GM21526 (cell line): ENCODE measurements at regions not wholly inside any gene's neighbourhood (a gene's known extent, or its start where the extent isn't known, plus 50 kb on each side); places are given as distances from the start of the nearest gene placed in this dataset.
"Not testable (repeated sequence)": the region's sequence is repeated elsewhere in the genome, so short reads cannot be mapped to it uniquely, and the experiment has no call there.

Source experiments
- ATAC-seq: cut with Tn5 transposase; IDR thresholded peaks from one replicate; pipeline ENCODE4 v1.9.1; 2021; ENCODE audit warnings: moderate library complexity; ENCODE audit not compliant: unreplicated experiment, low FRiP score

GRCh38 chr9:80522465-80522864 is 950.7 kb downstream of the TLE4 start:
- no peak for ATAC-seq

GRCh38 chr9:80521151-80521550 is 949.4 kb downstream of the TLE4 start:
- ATAC-seq = no peak

GRCh38 chr9:80520231-80520630 is 948.5 kb downstream of the TLE4 start:
- ATAC-seq = no peak

DNA sequence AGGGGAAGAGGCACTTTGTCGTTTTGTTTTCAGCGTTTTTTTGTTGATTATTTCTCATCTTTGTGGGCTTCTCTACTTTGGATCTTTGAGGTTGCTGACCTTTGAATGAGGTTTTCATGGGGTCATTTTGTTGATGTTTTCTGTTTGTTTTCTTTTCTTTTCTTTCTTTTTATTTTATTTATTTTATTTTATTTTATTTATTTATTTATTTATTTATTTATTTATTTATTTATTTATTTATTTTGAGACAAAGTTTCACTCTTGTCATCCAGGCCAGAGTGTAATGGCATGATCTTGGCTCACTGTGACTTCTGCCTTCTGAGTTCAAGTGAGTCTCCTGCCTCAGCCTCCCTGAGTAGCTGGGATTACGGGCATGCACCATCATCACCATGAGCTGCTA is 946.7 kb downstream of the TLE4 start:
- no peak for ATAC-seq

- no peak for ATAC-seq
These were observed 944.9 kb downstream of the TLE4 start for GRCh38 chr9:80516679-80517078.

DNA sequence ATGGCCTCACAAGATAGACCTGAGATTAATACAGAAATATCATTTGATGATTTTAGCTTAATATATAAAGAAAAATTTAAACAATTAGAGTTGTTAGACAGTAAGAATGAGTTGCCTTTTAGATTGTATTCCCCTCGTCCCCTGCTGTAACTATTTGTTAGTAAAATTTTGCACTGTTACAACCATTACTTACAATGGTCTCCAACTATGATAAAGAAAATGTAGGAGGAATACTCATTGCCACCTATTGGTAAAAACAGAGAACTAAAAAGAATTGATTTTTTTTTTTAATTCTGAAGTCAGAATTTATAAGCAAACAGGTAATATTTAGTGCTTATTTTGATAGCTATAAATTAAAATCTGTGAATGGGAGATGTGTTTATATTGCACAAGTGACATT is 937.6 kb downstream of the TLE4 start:
- no peak for ATAC-seq

- ATAC-seq = no peak
These were observed 935.8 kb downstream of the TLE4 start for GRCh38 chr9:80507611-80508010.

GRCh38 chr9:80504601-80505230 is 933.0 kb downstream of the TLE4 start:
- ATAC-seq = no peak

- no peak for ATAC-seq
These were observed 932.0 kb downstream of the TLE4 start for GRCh38 chr9:80503671-80504281.

DNA sequence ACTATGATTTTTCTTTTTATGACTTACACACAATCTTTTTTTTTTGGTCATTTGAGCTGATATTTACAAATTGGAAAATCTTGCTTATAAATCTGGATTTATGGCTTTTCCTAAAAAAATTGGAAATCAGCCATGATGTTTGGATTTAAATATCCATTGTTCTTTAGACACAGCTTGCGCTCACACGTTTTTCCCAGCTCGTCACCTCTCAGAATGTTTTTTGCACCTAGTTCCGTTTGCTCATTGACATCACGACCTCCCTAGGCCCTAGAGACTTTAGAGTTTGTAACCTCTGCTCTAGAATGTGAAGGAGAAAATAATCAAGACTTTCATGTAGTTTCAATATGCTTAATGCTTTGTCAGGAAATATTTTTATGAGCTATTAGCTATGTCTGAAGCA is 930.5 kb downstream of the TLE4 start:
- ATAC-seq = no peak

DNA sequence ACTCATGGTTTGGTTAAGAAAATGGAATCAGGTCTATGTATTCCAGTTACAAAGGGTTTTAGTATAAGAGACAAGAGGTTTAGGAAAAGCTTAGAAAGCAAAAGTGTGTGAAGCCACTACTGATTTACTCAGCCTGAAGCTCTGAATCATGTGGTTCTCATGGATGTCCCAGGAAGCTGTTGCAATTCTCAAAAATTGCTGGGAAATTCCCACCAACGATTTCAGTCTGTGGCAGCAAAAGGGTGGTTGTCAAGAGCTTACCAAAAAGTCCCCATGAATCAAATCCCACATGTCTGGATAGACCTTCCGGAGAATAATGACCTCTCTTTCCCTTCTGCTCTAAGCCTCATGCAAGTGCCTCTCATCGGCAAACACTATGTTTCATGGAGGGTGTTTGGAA is 929.9 kb downstream of the TLE4 start:
- ATAC-seq = no peak

- no peak for ATAC-seq
These were observed 928.5 kb downstream of the TLE4 start for GRCh38 chr9:80500300-80500699.

DNA sequence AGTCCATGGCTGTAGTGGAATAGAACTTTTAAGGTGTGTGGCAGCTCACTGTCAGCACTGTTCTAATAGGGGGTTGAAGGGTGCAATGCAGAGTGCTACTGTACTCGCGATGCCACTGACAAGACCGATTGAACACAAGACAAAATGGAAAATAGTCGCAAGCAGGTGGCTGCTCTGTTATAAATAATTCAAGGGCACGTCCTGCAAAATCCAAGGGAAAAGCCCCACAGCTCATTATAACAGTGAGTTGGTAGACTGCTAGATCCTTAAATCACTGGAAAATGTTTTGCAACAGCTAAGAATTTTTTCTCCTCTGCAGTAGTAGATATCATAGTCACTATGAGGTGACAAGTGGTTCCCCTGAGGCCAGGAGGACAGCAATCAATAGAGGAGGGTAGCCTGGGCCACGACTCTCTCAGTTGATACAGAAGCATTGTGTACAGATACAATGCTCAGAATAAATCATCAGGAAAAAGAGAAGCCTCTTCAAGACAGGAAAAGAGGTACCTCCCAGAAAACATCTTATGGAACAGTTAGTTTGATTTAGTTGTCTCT is 926.3 kb downstream of the TLE4 start:
- ATAC-seq = no peak

DNA sequence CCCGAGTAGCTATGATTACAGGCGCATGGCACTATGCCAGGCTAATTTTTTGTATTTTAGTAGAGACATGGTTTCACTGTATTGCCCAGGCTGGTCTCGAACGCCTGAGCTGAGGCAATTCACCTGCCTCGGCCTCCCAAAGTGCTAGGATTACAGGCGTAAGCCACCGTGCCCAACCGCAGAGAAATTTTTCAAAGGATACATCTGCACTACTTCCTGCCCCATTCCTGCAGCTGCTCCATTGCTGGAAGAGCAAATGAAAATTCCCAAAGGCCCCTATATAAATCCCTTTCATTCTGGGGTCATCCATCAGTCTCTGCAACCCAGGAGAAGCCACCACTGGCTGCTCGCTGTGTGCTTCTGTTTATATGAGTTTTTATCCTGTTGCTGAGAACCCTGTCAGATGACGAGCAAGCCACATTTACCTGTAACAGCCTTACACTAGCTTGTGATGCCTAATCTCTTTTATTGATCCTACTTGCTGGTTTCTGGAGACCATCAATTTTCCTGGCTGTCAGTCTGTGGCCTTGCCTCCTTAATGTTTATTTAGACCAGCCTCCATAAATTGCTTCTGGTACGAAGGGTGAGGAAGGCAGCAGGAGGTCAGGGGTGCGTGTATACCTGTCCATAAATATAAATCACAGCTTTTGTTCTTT is 925.3 kb downstream of the TLE4 start:
- no peak for ATAC-seq

- ATAC-seq = no peak
These were observed 921.5 kb downstream of the TLE4 start for GRCh38 chr9:80493258-80493657.

DNA sequence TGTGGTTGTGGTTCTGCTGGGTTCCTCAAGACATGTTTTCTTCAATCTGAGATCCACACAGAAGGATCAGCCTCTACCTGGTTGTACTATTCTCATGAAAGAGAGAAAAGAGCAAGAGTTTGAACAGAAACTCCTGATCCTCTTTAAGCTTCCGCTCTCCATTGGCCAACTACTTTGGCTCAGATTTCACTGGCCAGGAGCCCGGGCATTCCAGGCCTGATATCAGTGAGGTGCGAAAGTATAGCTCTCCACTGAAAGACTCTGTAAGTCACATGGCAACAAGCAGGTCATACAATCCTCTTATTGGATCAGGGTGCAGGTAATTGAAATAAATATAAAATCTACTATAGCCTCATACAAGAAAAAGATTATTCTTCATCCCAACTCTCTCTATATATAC is 920.5 kb downstream of the TLE4 start:
- ATAC-seq = no peak

GRCh38 chr9:80491086-80491696 is 919.4 kb downstream of the TLE4 start:
- ATAC-seq = no peak

GRCh38 chr9:80489329-80489728 is 917.6 kb downstream of the TLE4 start:
- ATAC-seq = no peak

DNA sequence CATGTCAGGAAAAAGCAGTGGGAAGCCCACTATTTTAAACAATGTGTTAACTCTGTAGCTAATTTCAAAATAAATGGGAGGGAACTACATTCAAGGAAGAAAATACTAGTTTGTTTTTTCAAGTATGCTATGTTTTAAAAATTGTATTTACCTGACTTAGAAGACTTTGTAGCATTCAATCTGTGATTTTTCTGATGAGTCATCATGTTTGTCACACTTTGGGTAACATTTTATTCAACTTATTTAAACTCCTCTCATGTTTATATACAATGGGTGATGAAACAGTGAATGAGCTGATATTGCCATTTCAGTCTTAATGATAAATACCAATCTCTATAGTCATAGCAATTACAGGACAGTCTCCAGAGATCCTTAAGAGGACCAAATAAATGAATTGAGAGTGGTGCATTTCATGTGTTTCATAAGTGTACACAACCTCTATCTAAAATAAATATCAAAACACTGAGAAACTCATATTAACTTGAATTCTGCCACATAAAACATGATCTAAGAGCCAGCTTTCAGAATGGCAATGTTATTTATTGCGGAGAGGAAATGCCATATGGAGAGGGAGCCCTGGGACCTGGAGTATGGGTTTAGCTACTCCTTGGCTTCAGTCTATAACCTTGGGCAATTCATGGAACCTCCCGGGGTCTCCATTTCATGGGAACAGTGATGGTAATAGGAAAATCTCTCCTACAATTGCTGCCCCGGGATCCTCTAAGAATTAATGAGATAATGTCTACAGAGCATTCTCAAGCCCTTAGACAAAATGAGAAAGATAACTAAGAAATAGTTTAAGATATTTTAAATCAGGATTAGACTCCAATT is 913.9 kb downstream of the TLE4 start:
- ATAC-seq = no peak

GRCh38 chr9:80482251-80482650 is 910.5 kb downstream of the TLE4 start:
- ATAC-seq = not testable (repeated sequence)

- no peak for ATAC-seq
These were observed 895.9 kb downstream of the TLE4 start for GRCh38 chr9:80467632-80468031.
